Omental fat pad (tissue), 3 donors: ENCODE measurements at regions not wholly inside any gene's neighbourhood (a gene's known extent, or its start where the extent isn't known, plus 50 kb on each side); places are given as distances from the start of the nearest gene placed in this dataset.

ENCODE experiments used
- ATAC-seq: fragments of 150-250 bp; one replicate; pipeline ENCODE4 v1.9.1; 2016; ENCODE audit warnings: mild to moderate bottlenecking, moderate library complexity; ENCODE audit not compliant: low FRiP score
- DNase-seq: peaks from one replicate; pipeline ENCODE4 v3.0.0-alpha.2; 2019; ENCODE audit warnings: low spot score
- CTCF ChIP-seq, 3 donors: fragments of 450-650 bp; IDR thresholded peaks; one replicate each; pipeline ENCODE4 v1.5.1; 2016 to 2017; ENCODE audit warnings: antibody characterized with exemption in 3 of 3, mild to moderate bottlenecking in 3 of 3, moderate library complexity in 2 of 3

GRCh38 chr10:71021402-71021801, 133.0 kb upstream of the PCBD1 start:
- DNase-seq (no peak), ATAC-seq (no peak)
- TF ChIP-seq CTCF (IDR thresholded peaks at IDR 0.05), result no peak

- ATAC-seq (no peak), DNase-seq (no peak)
- TF ChIP-seq CTCF (IDR thresholded peaks at IDR 0.05), result no peak
Measured at GRCh38 chr10:71023704-71024283, 135.4 kb upstream of the PCBD1 start.

- DNase-seq, result no peak
- TF ChIP-seq CTCF (IDR thresholded peaks at IDR 0.05), result no peak
Measured at GRCh38 chr10:71024490-71024889, 136.1 kb upstream of the PCBD1 start.

GRCh38 chr10:71025535-71025934, 137.2 kb upstream of the PCBD1 start:
- no peak for DNase-seq
- ATAC-seq, result no peak
- TF ChIP-seq CTCF (IDR thresholded peaks at IDR 0.05), result no peak

More at GRCh38 chr10:71024490-71024889, 136.1 kb upstream of the PCBD1 start:
- ATAC-seq, result no peak

GRCh38 chr10:71028066-71028465, 139.7 kb upstream of the PCBD1 start:
- ATAC-seq (no peak), DNase-seq (no peak)
- no peak for TF ChIP-seq CTCF (IDR thresholded peaks at IDR 0.05)

GRCh38 chr10:71029411-71029892, 141.1 kb upstream of the PCBD1 start:
- DNase-seq (no peak), ATAC-seq (no peak)
- TF ChIP-seq CTCF (IDR thresholded peaks at IDR 0.05), result no peak

GRCh38 chr10:71029907-71030306, 141.5 kb upstream of the PCBD1 start:
- DNase-seq (no peak), ATAC-seq (no peak)
- TF ChIP-seq CTCF (IDR thresholded peaks at IDR 0.05), result no peak
